GM18511 (cell line): ENCODE measurements at regions not wholly inside any gene's neighbourhood (a gene's known extent, or its start where the extent isn't known, plus 50 kb on each side); places are given as distances from the start of the nearest gene placed in this dataset.

Experiments
- ATAC-seq: cut with Tn5 transposase; IDR thresholded peaks from one replicate; pipeline ENCODE4 v1.9.1; 2021; ENCODE audit warnings: mild to moderate bottlenecking, moderate library complexity; ENCODE audit not compliant: unreplicated experiment

DNA sequence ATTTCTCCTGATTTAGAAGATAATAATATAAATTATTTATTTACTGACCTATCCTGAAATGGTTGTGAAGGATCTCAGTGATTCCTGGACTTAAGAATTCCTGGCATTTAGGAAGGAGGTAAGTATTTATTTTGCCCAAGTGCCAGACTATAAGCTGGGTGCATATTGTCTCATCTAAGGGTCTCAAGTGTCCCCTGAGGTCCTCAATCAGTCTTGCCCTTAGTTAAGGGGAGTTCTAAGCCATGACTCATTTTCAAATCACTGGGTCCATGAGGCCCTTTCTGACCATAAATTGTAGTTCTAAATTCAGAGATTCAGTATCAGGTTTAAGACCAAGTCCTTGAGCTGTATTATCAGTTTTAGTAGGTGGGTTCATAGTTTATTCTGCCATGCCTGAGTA is 251.6 kb upstream of the MEOX2 start:
- ATAC-seq, result no peak

DNA sequence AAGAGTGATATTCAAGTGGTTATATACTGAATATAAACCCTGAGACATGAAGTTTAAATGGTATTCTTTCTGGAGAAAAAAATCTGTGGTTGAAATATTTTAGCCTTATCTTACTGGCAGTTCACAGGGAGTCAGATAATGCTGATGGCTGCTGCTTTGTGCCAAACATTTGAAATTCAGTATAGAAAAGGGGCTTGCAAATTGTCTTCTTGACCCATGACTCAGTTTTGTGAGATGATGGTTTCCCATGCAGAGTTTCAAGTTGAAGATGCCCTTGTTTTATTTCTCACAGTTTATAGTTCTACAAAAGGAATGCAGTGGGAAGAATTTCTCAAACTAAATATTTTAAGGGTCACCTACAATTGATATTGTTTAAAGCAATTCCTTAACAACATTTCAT is 251.1 kb upstream of the MEOX2 start:
- no peak for ATAC-seq

DNA sequence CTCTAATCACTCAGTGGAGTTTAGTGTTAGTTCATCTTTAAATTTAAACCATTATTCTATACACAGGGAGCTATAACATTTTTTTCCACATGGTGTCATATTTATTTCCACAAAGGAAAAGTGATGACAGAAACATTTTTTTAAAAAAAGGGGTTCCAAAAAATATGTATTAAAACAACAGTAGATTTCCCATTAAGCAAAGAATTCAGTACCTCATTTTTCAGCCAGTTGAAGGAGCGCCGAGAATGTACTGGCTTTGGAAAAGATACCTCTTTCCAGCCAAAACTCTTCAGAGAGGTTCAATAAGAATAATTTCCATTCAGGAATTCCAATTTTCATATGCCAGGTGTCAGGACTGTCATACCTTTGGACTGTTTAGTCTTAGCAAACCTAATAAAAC is 250.5 kb upstream of the MEOX2 start:
- ATAC-seq, result no peak

DNA sequence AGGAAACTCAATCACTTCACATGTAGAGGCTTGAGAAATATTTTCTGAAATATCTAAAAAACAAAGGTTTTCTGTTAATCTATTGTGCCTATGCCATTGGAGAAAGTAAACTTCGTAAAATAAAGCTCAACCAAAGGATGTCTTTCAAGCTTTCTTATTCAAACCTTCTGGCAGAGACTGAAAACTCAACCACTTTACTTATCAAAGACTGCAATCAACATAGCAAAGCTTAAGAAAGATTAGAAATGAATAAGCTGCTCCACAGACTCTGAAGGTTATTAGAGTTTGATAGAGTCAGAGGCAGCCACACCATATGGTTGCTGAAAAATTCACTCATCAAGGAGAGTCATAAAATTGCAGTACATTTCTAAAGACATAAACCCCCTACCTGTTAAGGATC is 245.8 kb upstream of the MEOX2 start:
- no peak for ATAC-seq

DNA sequence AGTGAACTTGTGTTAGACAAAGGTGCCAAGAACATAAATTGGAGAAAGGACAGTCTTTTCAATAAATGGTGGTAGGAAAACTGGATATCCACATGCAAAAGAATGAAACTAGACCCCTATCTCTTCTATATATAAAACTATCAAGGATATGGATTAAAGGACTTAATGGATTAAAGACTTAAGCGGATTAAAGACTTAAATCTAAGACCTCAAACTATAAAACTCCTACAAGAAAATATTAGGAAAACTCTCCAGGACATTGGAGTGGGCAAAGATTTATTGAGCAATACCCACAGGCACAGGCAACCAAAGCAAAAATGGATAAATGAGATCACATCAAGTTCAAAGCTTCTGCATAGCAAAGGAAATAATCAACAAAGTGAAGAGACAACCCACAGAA is 242.9 kb upstream of the MEOX2 start:
- no peak for ATAC-seq

DNA sequence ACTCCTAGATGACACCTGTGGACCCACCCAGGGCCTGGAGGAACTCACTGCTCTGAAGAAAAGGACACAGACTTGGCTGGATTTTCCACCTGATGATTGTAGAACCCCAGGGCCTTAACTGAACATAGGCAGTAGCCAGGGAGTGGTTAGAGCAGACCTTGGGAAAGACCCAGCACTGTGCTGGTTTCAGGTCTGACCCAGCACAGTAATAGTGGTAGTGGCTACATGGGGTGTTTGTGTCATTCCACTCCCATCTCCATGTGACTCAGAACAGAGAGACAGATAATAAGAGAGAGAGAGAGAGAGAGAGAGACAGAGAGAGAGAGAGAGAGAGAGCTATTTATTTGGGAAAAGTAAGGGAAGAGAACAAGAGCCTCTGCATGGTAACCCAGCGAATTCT is 239.1 kb upstream of the MEOX2 start:
- peak; percentile 62 for ATAC-seq

DNA sequence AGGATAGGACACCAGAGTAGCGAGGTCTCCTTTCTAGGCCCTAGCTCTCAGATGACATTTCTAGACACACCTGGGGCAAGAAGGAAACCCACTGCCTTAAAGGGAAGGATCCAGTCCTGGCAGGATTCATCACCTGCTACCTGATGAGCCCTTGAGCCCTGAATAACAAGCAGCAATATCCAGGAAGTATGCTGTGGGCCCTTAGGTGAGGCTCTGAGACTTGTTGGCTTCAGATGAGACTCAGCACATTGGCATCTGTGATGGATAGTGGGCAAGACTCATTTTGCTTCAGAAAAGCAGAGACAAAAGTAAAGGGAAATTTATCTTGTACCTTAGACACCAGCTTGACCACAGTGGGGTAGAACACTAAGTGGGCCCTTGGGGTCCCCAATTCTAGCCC is 238.4 kb upstream of the MEOX2 start:
- no peak for ATAC-seq

DNA sequence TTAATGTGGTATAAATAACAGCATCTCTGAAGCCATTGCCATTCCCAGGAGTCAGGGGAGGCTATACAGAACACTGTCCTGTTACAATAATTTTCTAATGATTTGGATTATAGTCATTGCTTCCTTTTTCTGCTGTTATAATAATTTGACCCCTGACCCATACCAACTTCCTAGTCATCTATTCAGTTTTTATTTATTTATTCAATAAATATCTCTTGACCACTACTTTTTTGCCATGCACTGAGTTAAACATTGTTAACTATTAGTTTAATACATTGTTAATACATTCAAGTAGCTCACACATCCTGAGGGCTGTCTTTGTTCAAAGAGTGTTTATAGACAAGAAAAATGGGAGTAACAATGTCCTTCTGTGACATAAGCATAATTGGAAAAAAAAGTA is 235.5 kb upstream of the MEOX2 start:
- ATAC-seq, result no peak

DNA sequence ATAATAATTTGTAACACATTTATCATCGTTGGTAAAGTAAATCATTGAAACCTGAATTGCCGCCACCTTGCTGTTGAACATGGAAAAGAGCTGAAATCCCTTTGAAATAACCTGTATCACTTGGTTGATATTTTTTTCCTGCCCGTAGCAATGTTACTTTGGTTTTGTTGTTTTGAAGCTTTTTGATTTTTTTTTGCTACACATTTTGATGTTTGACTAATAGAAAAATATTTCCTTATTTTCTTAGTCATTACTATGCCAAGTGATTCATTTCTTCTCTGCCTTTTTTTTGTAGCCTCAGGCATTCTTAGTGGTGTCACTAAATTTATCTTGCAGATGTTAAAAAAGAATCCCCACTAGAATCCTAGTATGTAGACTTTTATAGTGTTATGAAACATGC is 235.1 kb upstream of the MEOX2 start:
- no peak for ATAC-seq

DNA sequence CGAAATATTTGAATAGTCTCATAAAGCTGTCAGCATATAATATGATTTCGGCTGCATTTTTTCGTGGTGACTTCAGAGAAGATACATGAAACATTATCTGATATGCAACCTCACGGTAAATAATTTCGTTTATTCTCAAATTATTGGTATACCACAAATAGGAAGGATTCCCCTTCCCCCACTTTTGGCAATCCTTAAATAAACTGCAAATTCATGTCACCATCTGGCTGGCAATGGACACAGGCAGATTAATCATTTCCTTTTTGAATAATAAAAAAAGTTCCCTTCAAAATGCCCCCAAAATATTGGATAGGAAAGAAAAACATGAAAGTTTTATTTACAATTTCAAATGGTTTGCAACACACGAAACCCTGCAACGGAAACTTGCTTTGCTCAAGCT is 234.5 kb upstream of the MEOX2 start:
- ATAC-seq, result no peak

DNA sequence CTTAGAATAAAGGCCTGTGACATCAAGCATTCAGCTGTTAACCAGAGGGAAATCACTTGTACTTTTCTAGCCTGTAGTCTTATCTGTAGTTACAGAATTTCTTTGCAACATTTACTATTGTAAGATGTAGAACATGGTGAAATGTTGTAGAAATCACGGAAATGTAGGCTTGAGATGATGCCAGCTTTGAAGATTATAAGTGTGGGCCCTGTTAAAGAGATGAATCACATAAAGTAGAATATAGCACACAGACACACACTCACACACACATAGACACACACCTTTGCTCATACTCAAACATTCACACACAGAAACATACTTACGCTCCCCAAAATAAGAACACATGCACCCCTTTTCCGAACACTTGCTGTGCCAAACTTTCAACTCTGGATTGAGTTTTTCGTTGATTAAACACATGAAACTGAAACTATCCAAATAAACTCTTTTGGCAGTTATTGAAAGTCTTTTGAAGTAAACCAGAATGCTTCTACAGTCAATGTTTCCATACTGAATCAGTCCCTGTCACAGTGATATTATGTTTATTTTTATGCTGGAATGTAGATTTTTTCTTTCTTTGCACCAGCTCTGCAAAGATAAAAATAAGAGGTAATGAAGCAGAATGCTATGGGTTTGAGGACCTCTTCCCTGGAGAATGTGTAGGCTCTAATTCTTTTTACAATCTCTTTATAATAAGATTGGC is 230.3 kb upstream of the MEOX2 start:
- no peak for ATAC-seq

DNA sequence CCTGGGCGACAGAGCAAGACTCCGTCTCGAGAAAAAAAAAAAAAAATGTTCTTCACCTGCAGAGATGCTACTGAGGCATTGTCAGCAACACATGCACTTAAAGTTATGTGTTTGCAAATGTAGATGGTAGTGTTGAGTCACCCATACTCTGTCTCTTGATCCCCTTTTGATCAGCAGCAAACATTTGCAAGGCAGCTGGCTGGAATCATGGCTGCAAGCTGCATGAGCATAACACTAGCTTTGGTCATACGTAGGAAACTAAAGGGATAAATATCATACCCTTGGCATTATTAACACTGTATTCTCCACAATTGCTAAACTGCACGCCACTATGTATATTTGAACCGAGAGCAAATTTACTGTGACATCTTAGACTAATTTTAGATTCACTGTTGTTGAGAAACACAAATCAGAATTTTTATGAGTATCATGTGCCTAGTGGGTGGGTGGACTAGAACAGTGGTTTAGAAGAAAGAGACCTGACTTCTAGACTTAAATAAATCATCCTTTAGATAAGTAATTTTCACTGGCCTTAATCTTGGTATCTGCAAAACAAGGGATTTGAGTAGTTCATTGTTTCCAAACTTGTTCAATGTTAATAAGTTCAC is 229.3 kb upstream of the MEOX2 start:
- ATAC-seq, result no peak

DNA sequence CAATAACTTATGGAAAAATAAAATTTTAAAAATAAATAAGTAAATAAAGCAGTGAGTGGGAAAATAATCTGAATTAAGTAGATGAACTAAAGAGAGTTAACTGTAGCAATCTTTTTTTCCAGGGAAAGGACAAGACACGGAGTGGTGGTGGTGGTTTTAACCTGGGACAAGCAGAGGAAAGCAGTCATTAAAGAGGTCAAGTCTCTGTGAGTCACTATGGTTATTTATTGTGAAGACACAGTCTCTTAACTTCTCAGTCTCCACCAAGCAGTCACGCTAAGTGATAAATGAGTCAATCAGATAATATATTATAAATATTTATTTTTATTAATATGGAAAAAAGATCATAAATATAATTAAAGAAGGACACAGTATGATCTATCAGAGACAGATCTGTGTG is 228.1 kb upstream of the MEOX2 start:
- no peak for ATAC-seq

DNA sequence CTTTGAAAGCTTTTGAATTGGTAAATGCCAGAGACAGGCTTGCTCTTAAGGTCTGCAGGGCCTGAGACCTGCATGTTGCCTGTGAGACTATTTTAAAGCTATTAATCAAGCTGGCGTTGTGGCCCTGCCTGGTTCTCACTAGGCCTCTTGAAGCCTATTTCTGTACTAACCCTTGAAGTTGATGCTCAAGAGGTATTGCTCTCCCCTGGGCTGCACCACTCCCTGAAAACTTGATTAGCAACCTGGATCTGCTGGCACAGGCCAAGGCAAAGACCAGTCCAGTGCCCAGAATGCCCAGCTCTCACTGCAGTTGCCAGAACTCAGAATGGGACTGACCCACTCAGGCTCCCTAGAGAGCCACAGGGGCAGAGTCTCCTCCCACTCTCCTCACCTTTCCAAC is 220.0 kb upstream of the MEOX2 start:
- ATAC-seq, result no peak

DNA sequence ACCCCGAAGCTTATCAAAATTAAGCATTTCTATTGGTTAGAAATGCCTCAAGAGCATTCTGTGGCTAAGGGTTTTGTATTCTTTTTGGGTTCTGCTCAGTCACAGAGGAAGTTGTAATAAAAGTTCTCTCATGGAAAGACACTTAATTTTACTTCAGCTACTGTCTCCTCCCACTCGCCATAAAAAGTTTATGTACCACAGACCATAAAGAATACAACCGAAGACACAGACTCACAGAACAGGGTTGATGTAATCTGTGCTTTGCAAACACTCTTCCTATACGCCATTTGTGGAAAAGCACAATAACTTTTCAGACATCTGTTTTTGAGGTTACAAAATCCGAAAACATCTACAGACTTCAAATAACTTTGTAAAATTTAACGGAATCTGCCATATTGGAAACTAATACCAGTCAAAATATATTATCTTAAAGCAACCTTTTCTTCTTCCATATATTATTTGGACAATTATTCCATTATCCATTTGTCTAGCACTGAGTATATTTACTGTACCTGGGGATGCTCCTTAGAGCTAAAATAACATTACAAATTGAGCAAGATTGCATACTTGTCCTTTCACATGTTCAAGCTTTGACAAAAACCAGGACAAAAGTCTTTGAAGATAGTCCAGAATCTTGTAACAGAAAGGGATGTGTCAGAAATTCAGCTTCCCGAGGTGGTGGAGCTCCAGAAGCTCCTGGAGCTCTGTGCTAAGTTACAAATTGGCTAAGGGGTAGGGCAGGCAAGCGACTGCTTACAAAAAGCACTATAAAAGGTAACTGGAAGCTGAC is 219.0 kb upstream of the MEOX2 start:
- no peak for ATAC-seq

DNA sequence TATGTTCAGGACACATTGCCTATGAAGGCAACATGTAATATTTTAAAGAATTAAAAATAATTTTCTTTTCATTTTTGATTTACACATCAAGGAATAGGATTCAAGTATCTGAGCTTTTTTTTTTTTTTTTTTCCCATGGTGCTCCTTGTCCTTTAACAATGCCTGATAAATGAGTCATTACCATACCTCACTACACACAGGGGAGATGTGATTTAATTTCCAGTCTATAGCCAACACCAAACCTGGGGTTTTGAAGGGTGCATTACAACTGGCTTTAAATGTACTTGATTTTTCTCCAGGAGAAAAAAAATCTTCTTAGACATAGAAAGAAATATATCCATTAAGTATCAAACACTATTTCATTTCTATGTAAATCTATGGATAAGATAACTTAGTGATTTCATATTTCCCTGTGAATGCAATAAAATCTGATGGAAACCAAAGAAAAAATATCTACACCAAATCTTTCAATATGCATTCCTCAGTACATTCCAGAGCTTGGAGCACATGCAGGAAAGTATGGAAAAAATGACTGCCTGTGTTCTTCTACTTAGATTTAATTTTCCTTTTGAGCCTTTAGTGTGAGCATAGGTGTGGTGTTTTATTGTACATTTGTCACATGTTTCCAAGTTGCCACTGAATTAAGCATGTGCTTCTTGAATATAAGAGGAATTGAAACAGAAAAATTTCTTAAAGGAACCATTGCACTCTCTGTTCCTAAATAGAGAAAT is 204.8 kb upstream of the MEOX2 start:
- no peak for ATAC-seq

DNA sequence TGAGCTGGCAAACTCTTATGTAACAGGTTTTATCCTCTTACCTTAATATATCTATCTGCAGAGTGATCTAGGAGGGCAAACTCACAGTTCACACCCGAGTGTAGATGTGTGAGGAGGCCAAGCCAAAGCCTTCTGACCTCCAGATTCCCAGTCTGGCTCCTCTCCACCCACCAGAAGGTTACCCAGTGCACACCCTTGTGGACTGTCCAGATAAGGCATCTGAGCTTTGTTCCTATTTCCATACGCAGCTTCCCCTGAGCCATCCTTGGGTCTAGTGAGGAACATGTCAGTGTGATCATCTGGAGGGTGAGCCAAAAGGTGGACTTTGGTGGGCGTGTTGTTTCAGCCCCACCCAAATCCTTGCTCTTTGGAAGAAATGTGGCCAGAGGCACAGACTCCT is 203.0 kb upstream of the MEOX2 start:
- no peak for ATAC-seq

DNA sequence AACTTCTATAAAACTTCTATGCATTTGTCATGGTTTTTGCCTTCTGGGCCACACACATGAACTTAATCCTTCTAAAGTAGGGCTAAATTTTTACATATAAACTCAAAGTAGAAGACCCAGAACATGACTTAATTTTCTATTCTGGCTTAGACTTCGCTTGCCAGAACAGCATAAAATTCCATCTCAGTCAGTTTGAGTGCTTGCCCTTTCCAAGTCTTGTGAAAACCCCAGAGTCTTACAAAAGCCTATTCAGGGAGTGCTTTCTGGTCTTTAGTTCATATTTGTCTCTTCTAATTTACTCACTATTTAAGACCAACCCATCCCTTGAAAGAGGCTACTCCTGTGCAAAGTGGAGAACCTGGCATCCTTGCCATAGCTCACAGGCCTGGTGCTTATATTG is 201.6 kb upstream of the MEOX2 start:
- no peak for ATAC-seq

DNA sequence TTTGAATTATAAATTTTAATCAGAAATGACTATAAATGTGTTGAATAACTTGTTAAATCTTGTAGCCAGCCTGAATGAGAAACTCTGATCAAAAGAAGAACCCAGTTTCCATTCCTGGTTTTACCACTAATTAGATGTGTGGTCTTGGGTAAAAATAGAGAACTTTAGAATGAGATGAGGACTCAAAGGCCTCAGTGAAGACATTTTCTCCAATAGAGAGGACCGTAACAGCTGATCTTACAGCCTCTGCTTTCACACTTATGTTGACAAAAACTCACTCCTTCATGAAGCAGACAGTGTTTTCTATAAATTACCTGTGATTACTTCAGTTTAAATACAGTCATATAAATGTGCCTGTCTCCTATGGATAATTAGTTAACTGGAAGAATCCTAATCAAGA is 200.1 kb upstream of the MEOX2 start:
- ATAC-seq, result no peak

DNA sequence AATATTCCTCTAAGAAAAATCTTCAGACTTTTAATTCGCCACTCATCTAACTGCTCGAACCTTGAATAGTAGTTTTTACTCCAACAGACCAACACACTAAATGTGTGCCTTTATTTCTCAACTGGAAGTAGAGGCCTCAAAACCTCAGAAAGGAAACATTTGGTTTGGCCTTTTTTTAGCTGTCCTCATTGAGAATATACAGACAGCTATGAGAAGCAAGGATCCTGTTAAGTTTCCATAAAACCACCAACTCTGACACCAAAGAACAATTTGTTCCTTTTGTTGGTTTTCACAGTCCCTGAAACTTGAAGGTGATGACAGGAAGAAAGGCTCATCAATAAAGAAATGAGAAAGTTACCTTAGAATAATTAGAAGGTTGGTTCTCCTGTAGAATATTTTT is 199.2 kb upstream of the MEOX2 start:
- ATAC-seq, result no peak

DNA sequence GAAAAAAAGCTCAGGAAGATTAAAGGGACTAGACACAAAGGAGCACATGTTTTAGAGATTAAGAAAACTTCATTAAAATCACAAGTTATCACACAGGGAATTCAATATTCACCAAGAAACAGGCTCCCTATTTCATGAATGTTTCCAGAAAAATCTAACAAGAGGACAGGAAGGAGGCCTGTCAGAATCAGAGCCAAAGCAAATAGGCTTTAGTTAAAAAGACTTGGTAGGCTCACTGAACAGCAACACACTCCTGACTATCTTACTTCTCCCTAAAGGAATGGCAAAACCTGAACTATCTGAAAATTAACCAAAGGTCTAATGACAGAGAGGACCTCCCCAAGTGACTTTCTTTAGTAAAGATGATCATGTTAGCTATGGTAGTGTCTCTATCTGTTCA is 188.3 kb upstream of the MEOX2 start:
- ATAC-seq, result no peak

DNA sequence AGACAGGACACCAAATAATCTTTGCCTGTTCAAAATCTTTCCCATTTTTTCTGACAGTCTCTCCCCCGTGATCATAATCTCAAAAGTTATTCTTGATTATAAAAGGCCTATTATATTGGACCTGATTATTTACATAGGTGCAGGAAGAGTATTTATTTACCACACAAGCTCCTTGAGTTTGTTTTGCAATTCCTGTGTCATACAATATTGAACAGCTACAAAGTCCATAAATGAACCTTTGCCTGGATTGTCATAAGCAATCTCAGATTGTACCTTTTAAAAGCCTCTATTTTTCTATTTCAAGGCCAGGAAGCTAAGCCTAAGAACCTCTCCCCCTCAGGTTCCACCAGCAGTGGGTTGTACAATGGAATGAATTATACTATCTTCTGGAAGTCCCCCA is 183.9 kb upstream of the MEOX2 start:
- ATAC-seq, result no peak
